UCSD-AML1 (cell line): ENCODE measurements at regions not wholly inside any gene's neighbourhood (a gene's known extent, or its start where the extent isn't known, plus 50 kb on each side); places are given as distances from the start of the nearest gene placed in this dataset.

Source experiments
- DNase-seq: peaks from one replicate; lab custom pipeline; 2025; ENCODE audit not compliant: unreplicated experiment; lab: John Stamatoyannopoulos, UW

GRCh38 chr1:57683037-57683942 lies 259.4 kb upstream of the DAB1 start:
- no peak for DNase-seq

DNA sequence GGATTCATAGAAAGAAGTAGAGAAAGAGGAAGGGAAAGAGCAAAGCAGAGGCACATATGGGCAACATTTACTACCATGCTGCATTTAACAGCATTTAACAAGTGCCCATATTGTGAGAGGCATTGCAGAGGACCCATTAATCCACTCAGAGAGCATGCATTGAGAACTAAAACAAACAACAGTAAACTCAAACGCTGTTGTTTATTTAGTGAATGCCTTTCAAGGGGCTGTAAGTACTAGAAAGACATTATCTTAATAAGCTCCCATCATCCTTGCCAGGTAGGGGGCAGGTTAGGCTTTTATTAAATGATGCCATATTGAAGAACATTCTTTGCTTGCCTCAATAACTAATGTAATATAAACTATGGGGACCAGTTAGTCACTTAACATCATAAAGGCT lies 254.3 kb upstream of the DAB1 start:
- no peak for DNase-seq

DNA sequence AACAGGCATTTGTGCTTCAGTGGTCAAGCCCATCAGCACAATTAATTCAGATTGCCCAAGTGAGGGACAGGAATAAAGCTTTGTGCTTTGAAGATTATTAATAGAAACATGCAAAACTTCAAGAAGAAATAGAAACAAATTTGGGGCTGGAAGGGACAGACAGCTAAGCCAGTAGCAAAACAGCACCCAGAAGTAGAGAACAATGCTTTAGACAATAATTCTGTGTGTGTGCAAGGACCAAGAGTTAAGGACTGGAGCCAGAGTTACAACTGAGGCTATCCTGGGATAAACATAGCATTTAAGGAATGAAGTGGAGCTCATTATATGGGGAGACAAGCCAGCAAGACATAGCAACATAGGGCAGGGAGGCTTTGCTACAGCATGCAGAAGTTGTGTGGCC lies 251.9 kb upstream of the DAB1 start:
- no peak for DNase-seq

DNA sequence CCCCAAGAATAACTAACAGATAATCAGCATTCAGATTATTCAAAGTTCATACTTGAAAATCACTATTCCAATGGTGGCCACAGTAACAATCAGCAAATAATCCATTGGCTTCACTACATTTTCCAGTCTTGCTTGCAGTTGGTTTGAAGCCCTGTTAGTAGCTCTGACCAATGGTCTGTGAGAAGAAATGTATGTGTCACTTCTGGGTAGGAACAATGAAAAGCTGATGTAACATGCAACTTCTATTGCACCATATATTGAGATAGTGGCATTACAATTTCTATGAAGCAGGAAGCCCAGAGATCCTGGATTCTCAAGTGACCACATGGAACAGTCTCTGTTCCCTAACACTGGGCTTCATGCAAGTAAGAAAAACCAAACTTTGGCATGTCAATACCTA lies 250.9 kb upstream of the DAB1 start:
- no peak for DNase-seq

DNA sequence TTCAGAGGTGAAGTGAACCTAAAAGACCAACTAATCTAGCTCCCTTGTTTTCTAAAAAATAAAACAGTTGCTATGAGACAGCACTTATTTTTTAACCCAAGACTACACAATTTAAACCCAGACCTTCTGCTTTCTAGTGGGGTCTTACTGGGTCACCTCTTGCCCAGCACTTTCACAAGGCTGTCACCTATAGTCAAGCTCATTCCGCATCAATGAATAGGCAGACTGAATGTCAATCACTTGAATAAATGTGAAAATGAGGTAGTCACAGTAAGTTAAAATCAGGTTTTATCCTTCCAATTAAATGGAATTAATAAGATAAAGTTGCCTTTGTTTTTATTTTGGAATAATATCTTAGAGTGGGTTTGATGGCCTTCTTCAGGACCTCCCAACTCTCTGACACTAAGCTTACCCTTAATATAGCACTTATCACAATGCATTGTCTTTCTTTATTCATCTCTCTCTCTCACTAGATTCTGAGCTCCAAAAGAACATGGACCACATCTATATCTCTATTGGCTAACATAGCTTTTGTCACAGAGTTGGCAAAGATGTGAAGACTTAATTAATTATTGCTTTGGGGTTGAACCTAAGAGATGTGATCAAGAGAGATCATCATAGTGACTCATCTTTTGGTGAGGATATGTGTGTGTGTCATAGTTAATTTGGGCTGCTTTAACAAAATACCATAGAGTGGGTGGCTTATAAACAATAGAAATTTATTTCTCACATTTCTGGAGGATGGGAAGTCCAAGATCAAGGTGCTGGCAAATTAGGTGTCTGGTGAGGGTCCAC lies 248.7 kb upstream of the DAB1 start:
- DNase-seq = no peak

DNA sequence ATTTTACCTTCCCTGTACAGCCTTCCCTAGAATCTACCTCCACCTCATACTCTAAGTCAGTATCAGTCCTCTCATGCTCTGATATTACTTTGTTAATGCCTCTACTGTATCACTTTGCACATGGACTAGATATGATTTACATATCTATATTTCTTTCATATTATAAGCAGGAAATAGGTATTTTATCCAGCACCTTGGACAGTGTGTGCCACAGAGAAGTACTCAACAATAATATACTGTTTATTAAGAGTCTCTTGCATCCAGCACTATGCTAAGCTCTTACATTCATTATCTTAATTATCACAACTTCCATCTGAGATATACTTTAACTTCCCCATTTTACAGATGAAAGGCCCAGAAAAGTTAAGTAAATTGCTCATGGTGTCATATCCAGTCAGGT lies 247.9 kb upstream of the DAB1 start:
- no peak for DNase-seq

- DNase-seq = no peak
Observed at GRCh38 chr1:57659804-57660203, 235.9 kb upstream of the DAB1 start.

DNA sequence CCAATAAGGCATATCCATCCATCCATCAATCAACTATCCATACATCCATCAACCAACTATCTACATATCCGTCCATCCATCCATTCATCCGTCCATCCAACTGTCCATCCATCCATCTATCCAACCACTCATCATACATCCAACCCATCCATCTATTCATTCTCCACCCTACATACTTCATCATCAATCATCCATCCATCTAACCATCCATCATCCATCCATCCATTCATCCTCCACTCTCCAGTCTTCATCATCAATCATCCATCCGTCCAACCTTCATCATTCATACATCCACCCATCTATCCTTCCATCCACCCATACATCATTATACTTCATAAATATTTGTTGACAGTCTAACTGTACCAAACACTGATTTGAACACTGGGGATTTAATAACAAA lies 231.3 kb upstream of the DAB1 start:
- no peak for DNase-seq

GRCh38 chr1:57644667-57645066 lies 220.8 kb upstream of the DAB1 start:
- no peak for DNase-seq

GRCh38 chr1:57638239-57638638 lies 214.4 kb upstream of the DAB1 start:
- DNase-seq = no peak

GRCh38 chr1:57637155-57637554 lies 213.3 kb upstream of the DAB1 start:
- no peak for DNase-seq

GRCh38 chr1:57633881-57634280 lies 210.0 kb upstream of the DAB1 start:
- no peak for DNase-seq

DNA sequence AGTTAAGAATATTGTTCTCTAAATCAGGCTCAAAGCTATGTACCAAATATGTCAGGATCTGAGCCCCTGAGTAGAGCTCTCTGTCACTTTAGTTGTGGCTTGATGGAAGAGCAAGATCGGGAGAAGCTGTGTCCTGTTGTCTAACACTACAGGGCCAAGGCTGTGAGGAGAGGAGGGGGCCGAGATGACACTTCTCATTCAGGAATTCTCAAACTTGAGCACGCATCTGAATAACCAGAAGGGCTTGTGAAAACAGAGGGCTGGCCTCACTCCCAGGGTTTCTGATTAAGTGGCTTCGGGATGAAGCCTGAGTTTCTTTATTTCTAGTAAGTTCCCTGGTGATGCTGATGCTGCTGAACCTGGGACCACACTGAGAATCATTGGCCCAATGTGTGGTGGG lies 209.2 kb upstream of the DAB1 start:
- no peak for DNase-seq

DNA sequence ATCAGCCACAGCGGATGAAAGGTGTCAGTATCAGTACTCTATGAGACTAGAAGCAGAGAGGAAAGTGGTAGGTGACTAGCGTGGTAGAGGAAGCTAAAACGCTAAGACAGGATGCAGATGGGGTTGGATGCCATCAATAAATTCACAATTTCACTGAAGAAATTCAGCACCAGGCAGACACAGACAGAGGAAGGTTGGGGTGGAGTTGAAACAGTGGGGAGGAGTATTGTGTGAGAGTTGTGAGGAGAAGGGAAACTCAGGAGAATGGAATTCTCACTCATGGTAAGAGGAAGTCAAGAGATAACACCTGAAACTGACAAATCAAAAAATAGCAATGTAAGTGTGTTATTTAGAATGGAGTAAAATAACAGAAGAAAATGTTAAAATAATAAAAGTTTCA lies 208.5 kb upstream of the DAB1 start:
- DNase-seq = no peak

- DNase-seq = no peak
Observed at GRCh38 chr1:57627612-57628011, 203.8 kb upstream of the DAB1 start.

- no peak for DNase-seq
Observed at GRCh38 chr1:57623791-57624538, 200.1 kb upstream of the DAB1 start.

- peak; percentile 55 for DNase-seq
Observed at GRCh38 chr1:57623039-57623790, 199.4 kb upstream of the DAB1 start.

GRCh38 chr1:57621776-57622175 lies 197.9 kb upstream of the DAB1 start:
- DNase-seq = no peak

DNA sequence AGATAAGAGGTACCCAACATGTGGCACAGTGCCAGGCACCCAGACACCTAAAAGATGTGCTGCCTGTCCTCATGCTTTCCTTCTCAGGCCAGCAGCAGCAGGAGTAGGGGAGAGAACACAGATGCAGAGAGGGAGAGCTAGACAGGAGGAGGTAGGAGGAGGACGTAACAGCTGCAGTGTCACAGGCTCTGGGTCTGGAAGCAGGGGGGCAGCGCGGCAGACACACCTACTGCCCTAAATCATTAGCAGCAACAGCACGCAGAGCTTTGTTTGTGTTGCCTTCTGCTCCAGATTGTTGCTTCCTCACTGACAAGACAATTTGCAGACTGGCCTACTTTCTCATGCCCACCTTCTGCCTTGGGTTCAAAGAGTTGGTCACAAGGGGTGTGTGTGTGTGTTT lies 196.7 kb upstream of the DAB1 start:
- DNase-seq = no peak

DNA sequence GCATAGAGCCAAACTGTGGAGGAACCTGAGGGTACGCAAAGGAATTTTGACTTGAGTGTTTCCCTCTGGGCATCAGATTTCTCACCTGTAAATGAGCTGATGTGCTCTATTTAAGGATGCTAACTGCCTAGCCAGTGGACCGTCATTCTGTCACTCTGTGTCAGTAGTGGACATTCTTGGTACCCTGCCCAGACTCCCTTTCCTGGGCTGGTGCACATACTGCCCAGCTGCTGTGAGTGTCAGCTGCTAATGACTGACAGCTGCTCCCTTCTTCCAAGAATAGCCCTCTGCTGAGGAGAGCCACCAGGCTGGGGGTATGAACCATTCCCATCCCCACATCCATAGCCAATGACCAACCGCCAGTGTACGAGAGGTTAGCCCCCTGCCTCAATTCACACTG lies 193.1 kb upstream of the DAB1 start:
- DNase-seq = no peak

- DNase-seq = no peak
Observed at GRCh38 chr1:57615956-57616355, 192.1 kb upstream of the DAB1 start.
